HG02623 (cell line): ENCODE measurements at regions not wholly inside any gene's neighbourhood (a gene's known extent, or its start where the extent isn't known, plus 50 kb on each side); places are given as distances from the start of the nearest gene placed in this dataset.
A peak's percentile ranks its signal among the peaks of the same experiment; 100 is the strongest.

Source experiments
- ATAC-seq: cut with Tn5 transposase; IDR thresholded peaks from one replicate; pipeline ENCODE4 v1.9.1; 2021; ENCODE audit warnings: moderate library complexity; ENCODE audit not compliant: unreplicated experiment

- ATAC-seq, result no peak
Observed at GRCh38 chr2:155431004-155431507, 732.6 kb downstream of the KCNJ3 start.

DNA sequence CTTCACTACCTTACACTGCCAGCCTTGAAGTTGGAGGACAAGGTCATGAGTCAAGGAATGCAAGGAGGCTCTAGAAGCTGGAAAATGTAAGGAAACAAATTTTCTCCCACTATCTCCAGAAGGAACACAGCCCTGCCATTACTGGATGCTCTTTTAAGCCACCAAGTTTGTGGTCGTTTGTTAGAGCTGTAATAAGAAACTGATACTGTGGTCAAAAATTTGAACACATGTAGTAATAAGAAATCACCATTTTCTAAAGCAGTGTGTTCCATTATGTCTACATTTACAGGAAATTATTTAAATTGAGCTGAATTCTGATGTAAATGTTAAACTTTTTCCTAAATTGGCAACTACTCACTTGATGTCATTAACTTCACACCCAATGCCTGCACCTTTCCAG is 729.0 kb downstream of the KCNJ3 start:
- no peak for ATAC-seq

- no peak for ATAC-seq
Observed at GRCh38 chr2:155424518-155424917, 726.0 kb downstream of the KCNJ3 start.

DNA sequence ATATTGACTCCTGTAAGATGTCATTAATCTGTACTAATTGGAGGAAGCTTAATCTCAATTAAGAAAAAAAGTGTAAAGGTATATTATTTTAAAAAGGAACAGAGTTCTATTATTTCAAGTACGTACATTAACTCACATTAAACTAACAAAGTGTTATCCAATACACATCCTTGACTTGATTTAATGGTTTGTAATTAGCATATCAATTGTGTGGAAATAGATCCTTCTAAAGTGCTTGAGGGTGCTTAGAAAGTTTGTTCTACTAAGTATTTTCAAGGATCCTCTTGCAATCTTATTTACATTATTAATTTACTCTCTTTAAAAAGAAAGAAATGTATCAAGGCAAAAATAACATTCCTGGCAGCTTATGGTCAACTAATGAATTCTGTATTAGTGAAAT is 720.3 kb downstream of the KCNJ3 start:
- ATAC-seq, result no peak

DNA sequence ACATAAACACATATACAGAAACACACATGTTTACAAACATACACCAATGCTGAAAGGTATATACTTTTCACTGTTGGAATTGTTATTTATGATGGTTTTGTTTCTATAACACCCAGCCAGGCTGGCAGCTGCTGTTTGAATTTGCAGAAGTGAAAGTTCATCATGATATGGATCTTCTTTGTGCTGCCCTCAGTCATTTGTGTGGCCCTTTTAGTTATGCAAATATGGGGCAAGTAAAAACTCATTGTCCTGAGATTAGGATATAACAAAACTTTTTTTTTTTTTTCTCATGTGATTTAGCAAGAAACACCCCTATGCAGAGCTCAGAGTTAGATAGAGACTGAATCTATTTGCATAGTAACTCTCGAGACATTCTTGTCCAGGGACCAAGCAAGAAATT is 714.1 kb downstream of the KCNJ3 start:
- peak; percentile 96 for ATAC-seq

- ATAC-seq, result no peak
Observed at GRCh38 chr2:155404433-155405002, 706.0 kb downstream of the KCNJ3 start.

DNA sequence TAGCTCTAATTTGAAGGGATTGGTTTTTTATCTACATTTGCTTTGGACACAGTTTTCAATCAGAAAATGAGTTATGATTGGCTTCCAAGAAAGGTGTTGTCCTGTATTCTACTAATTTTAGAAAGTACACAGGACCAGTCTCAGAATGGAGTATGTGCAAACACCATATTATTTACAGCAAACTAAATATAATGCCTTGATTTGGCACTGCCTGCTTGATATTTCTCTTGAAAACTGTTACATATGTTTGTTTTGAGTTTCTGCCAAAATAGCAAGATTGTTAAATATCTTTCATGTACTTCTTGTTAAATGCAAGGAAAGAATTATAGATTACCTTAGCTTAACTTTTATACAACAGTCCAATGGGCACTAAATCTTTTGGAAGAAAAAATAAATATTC is 694.9 kb downstream of the KCNJ3 start:
- no peak for ATAC-seq

GRCh38 chr2:155391613-155392130 is 693.2 kb downstream of the KCNJ3 start:
- ATAC-seq, result no peak

DNA sequence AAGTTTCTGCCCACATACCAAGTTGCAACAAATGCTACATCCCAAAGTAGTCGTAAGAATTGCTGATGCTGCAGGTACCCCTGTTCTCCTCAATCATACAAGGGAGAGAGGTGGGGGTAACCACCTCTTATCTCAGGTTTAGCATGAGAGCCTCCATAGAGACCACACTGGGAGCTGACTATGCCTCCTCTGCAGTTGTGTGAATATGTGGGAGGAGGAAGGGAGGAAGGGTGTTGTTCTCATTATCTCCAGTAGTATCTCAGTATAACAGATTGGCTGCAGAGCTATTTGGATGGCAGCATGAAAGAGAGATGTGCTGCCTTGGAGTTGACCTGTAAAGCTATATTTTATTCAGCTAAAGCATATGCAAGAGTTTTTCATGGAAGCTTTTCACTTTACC is 690.7 kb downstream of the KCNJ3 start:
- ATAC-seq, result no peak

- no peak for ATAC-seq
Observed at GRCh38 chr2:155384555-155385123, 686.1 kb downstream of the KCNJ3 start.

DNA sequence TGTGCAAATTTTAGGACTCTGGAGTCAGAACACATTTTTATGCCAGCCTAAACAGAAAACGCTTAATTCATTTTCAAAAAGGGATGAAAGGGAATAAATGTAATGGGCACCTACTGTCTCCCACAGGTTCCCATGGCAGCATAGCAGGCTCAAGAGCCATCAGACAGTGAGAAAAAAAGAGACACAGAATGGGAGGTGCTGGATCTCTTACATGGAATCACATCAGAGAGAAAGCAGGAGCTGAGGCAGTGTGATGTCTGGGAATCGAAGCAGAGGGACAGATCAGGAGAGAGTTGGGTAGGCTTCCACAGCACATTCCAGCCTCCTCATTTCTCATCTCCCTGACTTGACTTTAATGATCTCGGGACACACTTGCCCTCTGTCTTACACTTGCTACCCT is 684.3 kb downstream of the KCNJ3 start:
- ATAC-seq, result no peak

- no peak for ATAC-seq
Observed at GRCh38 chr2:155381436-155381835, 682.9 kb downstream of the KCNJ3 start.

DNA sequence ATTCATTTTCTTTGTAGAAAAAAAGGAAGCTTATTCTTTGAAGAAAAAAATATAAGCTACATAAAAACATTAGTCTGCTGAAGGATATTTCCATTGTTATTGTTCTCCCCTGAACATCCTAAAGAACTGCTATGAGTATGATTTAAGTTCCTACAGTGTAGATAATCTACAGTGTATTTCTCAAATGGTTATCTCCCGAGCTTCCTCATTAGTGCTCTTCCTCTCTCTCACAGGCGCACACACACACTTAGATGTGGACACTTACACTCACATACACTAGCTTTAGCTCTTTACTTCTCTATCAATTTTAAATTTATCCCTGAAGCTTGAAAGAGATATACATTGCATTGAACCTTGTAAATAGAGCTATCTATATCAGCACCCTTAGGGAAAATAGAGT is 681.0 kb downstream of the KCNJ3 start:
- no peak for ATAC-seq

GRCh38 chr2:155377931-155378444 is 679.5 kb downstream of the KCNJ3 start:
- no peak for ATAC-seq

GRCh38 chr2:155377266-155377680 is 678.8 kb downstream of the KCNJ3 start:
- ATAC-seq, result no peak

GRCh38 chr2:155372969-155373368 is 674.5 kb downstream of the KCNJ3 start:
- no peak for ATAC-seq

- ATAC-seq, result no peak
Observed at GRCh38 chr2:155368934-155369333, 670.4 kb downstream of the KCNJ3 start.

DNA sequence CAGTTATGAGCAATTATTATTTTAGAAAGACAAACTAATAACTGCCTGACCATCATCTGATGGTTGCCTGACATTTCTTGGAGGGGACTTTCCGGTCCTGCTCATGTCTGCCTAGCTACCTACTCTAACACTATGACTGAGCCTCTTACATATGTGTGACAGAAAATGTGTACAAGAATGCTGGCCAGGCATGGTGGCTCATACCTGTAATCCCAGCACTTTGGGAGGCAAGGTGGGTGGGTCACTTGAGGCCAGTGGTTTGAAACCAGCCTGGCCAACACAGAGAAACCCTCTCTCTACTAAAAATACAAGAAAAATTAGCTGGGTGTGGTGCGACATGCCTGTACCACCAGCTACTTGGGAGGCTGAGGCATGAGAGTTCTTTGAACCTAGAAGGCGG is 666.3 kb downstream of the KCNJ3 start:
- ATAC-seq, result no peak

- no peak for ATAC-seq
Observed at GRCh38 chr2:155363349-155363888, 664.9 kb downstream of the KCNJ3 start.

- no peak for ATAC-seq
Observed at GRCh38 chr2:155357172-155357571, 658.7 kb downstream of the KCNJ3 start.

DNA sequence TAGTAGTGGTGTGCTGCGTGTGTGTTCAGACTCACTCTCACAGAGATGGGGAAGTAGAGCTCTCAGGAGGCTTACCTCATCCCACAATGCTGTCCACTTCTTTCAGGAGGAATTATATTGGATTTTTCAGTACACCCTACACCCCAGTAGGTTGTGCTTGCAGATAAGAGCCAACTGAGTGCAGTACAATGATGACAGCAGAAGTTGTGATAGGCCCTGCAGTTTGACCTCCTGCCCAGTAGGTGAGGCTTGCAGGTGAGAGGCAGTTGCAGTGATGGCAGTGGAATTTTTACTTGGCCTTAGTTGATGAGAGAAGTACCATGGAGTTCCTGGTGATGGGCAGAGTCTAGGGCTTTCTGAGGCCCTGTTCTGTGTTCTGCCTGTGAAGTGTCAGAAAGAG is 657.8 kb downstream of the KCNJ3 start:
- no peak for ATAC-seq
